Kidney (tissue), 13 donors: ENCODE measurements at regions not wholly inside any gene's neighbourhood (a gene's known extent, or its start where the extent isn't known, plus 50 kb on each side); places are given as distances from the start of the nearest gene placed in this dataset.

Experiments used
- DNase-seq, 5 donors: peaks; one replicate each; pipeline ENCODE4 v3.0.0-alpha.2; 2013 to 2020
- FAIRE-seq: peaks from 2 replicates; lab custom pipeline; 2012; peaks lifted over from hg19 to GRCh38; lab: Jason Lieb, UNC
- H3K27ac ChIP-seq, 2 donors: one replicate each; pipeline ENCODE4 v1.7.0; 2013; ENCODE audit warnings: low read depth in 2 of 2, low read length in 2 of 2, inconsistent platforms in 1 of 2
- H3K27me3 ChIP-seq: one replicate; pipeline ENCODE4 v1.7.1; 2013; ENCODE audit warnings: low read length, inconsistent platforms; ENCODE audit not compliant: control insufficient read depth, insufficient read depth
- H3K36me3 ChIP-seq, 3 donors: one replicate each; pipeline versions ENCODE4 v1.7.0 to v1.7.1; 2013; ENCODE audit warnings: low read length in 3 of 3, control low read depth in 1 of 3, inconsistent platforms in 1 of 3; ENCODE audit not compliant: insufficient read depth in 3 of 3, control insufficient read depth in 2 of 3
- H3K4me1 ChIP-seq, 3 donors: one replicate each; pipeline versions ENCODE4 v1.7.0 to v1.7.1; 2013; ENCODE audit warnings: low read length in 3 of 3, inconsistent platforms in 1 of 3, low read depth in 1 of 3; ENCODE audit not compliant: control insufficient read depth in 2 of 3, insufficient read depth in 2 of 3
- H3K4me3 ChIP-seq, 3 donors: one replicate each; pipeline versions ENCODE4 v1.7.0 to v1.8.1; 2013; ENCODE audit warnings: low read length in 3 of 3, control low read depth in 1 of 3, inconsistent platforms in 1 of 3
- H3K9ac ChIP-seq, 3 donors: one replicate each; pipeline versions ENCODE4 v1.7.0 to v1.7.1; 2013; ENCODE audit warnings: low read length in 3 of 3, control low read depth in 1 of 3, inconsistent platforms in 1 of 3
- H3K9me3 ChIP-seq, 3 donors: one replicate each; pipeline versions ENCODE4 v1.7.0 to v1.7.1; 2013; ENCODE audit warnings: low read length in 3 of 3, control low read depth in 1 of 3, inconsistent platforms in 1 of 3; ENCODE audit not compliant: control insufficient read depth in 2 of 3, insufficient read depth in 1 of 3
- CTCF ChIP-seq: IDR thresholded peaks from 3 replicates; pipeline ENCODE4 v1.5.1; 2012; ENCODE audit warnings: mild to moderate bottlenecking, moderate library complexity, borderline replicate concordance; ENCODE audit not compliant: insufficient read depth; ENCODE audit errors: extremely low read depth
- intact Hi-C: fragments of 100-400 bp; cut with DNase I; formaldehyde crosslinking; loops from one replicate; pipeline ENCODE4 v1.11.1; 2022
- donor health status: control.
- donor health status: control.
- donor health status: control.
- donor health status: control.
- donor health status: control.
- donor health status: DM: yes; HTN: yes; CAD: no.
- donor health status: Normal renal cell carcinoma (clear cell type).

DNA sequence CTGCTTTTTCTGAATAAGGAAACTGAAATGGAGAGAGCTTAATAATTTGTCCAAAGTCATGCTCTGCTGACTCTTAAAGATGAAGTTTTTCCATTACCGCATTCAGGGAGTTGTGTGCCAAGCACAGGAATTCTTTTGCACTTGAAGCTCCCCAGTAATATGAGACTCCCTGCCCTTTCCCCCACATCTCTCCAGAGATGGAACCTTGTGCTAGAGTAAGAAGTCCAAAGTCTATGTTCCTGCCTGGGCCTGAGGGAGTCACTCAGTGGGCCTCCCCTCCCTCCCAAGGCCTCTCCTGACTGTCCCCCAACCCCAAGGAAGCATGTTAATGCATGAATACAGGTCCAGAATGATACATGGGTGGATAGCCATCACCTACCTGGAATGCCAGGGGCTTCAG is 173.3 kb upstream of the SEMA6A start:
- no peaks in the 10 kb centered on the region for H3K27me3 ChIP-seq
- DNase-seq: peak in 4 of 5 donors; percentile 35 to 83 (median 68)
- peaks cover 0 to 20% (median 0%) of the 10 kb centered on the region in 3 donors for H3K4me1 ChIP-seq
- no peak for TF ChIP-seq CTCF
- no peaks in the 10 kb centered on the region for H3K36me3 ChIP-seq
- peak overlapping the region; percentile 49 to 91 for H3K27ac ChIP-seq
- H3K9ac ChIP-seq: no peak overlapping the region
- FAIRE-seq: peak; percentile 47
- peak overlapping the region in 1 of 3 donors; percentile 9 for H3K4me3 ChIP-seq
- no peaks in the 10 kb centered on the region for H3K9me3 ChIP-seq
- intact Hi-C loops: no loop called here

DNA sequence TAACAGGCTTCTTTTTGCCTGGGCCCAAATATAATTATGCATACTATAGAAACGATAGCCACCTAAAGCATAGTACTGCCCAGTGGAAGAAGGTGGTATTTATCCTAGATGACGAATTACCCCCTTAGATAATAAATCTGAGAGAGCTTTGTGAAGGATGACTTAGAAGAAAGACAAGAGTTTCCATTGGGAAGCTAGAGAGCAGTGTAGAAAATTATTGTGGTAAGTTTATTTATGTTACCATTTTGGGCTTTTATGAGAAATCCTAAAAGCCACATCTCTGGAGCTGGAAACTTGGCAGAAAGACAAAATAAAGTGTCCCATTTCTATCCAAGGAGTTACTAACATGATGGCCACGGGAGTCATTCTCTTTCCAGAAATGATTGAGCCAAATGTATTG is 172.0 kb upstream of the SEMA6A start:
- no peak for TF ChIP-seq CTCF
- intact Hi-C loops: no loop called here
- Histone ChIP-seq H3K9me3 (no peaks in the 10 kb centered on the region), H3K27ac (no peak overlapping the region), H3K36me3 (no peaks in the 10 kb centered on the region), H3K27me3 (no peaks in the 10 kb centered on the region), H3K4me3 (no peak overlapping the region), H3K9ac (no peak overlapping the region), H3K4me1 (peaks cover 0 to 20% (median 0%) of the 10 kb centered on the region in 3 donors)
- FAIRE-seq: no peak
- no peak for DNase-seq

DNA sequence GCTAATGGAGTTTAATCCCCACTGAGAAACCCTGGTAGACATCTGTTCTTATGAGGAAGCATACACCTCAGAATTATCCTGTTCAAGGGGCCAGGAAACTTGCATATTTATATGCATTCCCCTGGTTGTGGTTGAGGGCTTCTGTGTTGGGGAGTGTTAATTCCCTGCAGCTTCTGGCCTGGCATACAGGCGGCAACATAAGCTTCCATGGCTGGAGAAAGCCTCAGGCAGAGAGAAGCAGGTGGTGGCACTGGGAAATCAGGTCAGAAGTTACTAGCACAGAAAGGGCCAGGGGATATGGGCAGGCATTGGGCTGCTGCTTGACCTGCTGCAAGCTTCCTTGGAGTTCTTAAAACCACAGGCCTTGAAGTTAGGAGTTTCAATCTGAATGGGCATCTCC is 166.1 kb upstream of the SEMA6A start:
- no peaks in the 10 kb centered on the region for H3K9me3 ChIP-seq
- no peaks in the 10 kb centered on the region for H3K36me3 ChIP-seq
- peaks cover 0 to 2% (median 0%) of the 10 kb centered on the region in 3 donors for H3K4me1 ChIP-seq
- DNase-seq (no peak), FAIRE-seq (no peak)
- no peak overlapping the region for H3K4me3 ChIP-seq
- intact Hi-C loops: no loop called here
- no peak for TF ChIP-seq CTCF
- H3K27me3 ChIP-seq: no peaks in the 10 kb centered on the region
- no peak overlapping the region for H3K9ac ChIP-seq
- no peak overlapping the region for H3K27ac ChIP-seq

DNA sequence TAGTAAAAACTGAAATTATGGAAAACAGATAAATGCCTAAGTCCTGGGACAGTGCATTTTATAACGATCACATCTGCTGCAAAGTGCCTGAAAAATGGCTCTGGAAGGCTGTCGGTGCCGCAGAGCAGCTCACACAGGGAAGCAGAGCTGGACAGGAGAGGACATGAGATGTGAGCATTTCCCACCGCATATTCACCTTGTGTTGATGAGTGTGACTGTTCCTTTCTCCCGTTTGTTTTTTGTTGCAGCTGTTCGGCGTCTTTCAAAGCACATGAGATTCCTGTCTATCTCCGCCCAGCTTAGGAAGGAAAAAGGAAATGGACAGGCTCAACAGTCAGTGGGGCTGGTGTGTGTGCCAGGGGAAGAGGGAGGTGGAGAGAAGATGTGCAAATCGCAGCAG is 164.9 kb upstream of the SEMA6A start:
- H3K4me3 ChIP-seq: peak overlapping the region in 1 of 3 donors; percentile 7
- H3K36me3 ChIP-seq: no peaks in the 10 kb centered on the region
- no peaks in the 10 kb centered on the region for H3K27me3 ChIP-seq
- no peak overlapping the region for H3K27ac ChIP-seq
- TF ChIP-seq CTCF: no peak
- DNase-seq (peak in 1 of 5 donors; percentile 16), FAIRE-seq (no peak)
- H3K9ac ChIP-seq: no peak overlapping the region
- peaks cover 0 to 2% (median 0%) of the 10 kb centered on the region in 3 donors for H3K4me1 ChIP-seq
- no peaks in the 10 kb centered on the region for H3K9me3 ChIP-seq
- intact Hi-C loops: no loop called here
